Osteoblast (primary cell): ENCODE measurements at regions not wholly inside any gene's neighbourhood (a gene's known extent, or its start where the extent isn't known, plus 50 kb on each side); places are given as distances from the start of the nearest gene placed in this dataset.
"Not testable (repeated sequence)": the region's sequence is repeated elsewhere in the genome, so short reads cannot be mapped to it uniquely, and the experiment has no call there.

Experiments used
- DNase-seq: peaks from one replicate; pipeline ENCODE4 v3.0.0; 2011; ENCODE audit warnings: low spot score, mixed read lengths; ENCODE audit not compliant: insufficient read length; ENCODE audit errors: missing footprints
- H2AFZ ChIP-seq: 2 replicates; pipeline ENCODE4 v1.6.0; 2011; ENCODE audit warnings: mild to moderate bottlenecking, low read length
- H3K27ac ChIP-seq: 2 replicates; pipeline ENCODE4 v1.5.1; 2011; ENCODE audit warnings: mild to moderate bottlenecking, low read depth, low read length, moderate library complexity
- H3K27me3 ChIP-seq: 2 replicates; pipeline ENCODE4 v1.6.0; 2012; ENCODE audit warnings: mild to moderate bottlenecking, control low read depth, inconsistent platforms, low read length, moderate library complexity; ENCODE audit not compliant: insufficient read depth
- H3K36me3 ChIP-seq: 2 replicates; pipeline ENCODE4 v1.5.1; 2011; ENCODE audit warnings: mild to moderate bottlenecking, low read length, control low read depth, moderate library complexity; ENCODE audit not compliant: insufficient read depth
- H3K4me1 ChIP-seq: 2 replicates; pipeline ENCODE4 v1.5.1; 2011; ENCODE audit warnings: mild to moderate bottlenecking, low read length, control low read depth, moderate library complexity; ENCODE audit not compliant: insufficient read depth
- H3K4me2 ChIP-seq: 2 replicates; pipeline ENCODE4 v1.6.0; 2011; ENCODE audit warnings: mild to moderate bottlenecking, low read length; ENCODE audit not compliant: insufficient read depth
- H3K4me3 ChIP-seq: fragments of 200-600 bp; sonication (generic); 3 replicates; pipeline ENCODE4 v1.5.1; 2012; ENCODE audit warnings: mild to moderate bottlenecking, low read length, inconsistent platforms; ENCODE audit not compliant: insufficient read depth
- H3K79me2 ChIP-seq: 2 replicates; pipeline ENCODE4 v1.6.0; 2012; ENCODE audit warnings: mild to moderate bottlenecking, low read length, control low read depth, inconsistent platforms; ENCODE audit not compliant: insufficient read depth
- H3K9me3 ChIP-seq: 2 replicates; pipeline ENCODE4 v1.5.1; 2011; ENCODE audit warnings: low read depth, low read length, control low read depth
- H4K20me1 ChIP-seq: 2 replicates; pipeline ENCODE4 v1.6.0; 2012; ENCODE audit warnings: mild to moderate bottlenecking, low read length, control low read depth; ENCODE audit not compliant: insufficient read depth
- TF ChIP-seq, protein P1 (sequence below): IDR thresholded peaks from 2 replicates; pipeline ENCODE4 v1.5.1; 2011; ENCODE audit warnings: mild to moderate bottlenecking, low read depth, low read length, moderate library complexity; ENCODE audit errors: extremely low read depth

DNA sequence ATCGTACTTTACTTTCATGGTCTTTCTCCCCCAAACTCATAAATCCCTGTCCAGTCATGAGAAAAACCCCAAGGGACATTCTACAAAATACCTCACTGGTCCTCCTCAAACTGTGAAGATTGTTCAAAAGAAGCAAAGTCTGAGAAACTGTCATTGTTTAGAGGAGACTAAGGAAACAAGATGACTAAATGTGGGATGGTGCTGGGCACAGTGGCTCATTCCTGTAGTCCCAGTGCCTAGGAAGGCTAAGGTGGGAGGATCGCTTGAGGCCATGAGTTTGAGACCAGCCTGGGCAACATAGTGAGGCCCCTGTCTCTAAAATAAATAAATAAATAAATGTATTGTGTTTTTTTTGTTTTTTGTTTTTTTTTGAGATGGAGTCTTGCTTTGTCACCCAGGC is 74.2 kb upstream of the SCAF11 start:
- Histone ChIP-seq H3K27me3 (no peaks in the 10 kb centered on the region), H3K4me3 (no peak overlapping the region), H4K20me1 (no peaks in the 10 kb centered on the region), H3K4me1 (no peaks in the 10 kb centered on the region), H3K4me2 (no peak overlapping the region), H3K9me3 (no peaks in the 10 kb centered on the region), H3K36me3 (no peaks in the 10 kb centered on the region), H3K79me2 (no peaks in the 10 kb centered on the region), H2AFZ (no peak overlapping the region), H3K27ac (no peak overlapping the region)
- TF ChIP-seq, protein P1, sequence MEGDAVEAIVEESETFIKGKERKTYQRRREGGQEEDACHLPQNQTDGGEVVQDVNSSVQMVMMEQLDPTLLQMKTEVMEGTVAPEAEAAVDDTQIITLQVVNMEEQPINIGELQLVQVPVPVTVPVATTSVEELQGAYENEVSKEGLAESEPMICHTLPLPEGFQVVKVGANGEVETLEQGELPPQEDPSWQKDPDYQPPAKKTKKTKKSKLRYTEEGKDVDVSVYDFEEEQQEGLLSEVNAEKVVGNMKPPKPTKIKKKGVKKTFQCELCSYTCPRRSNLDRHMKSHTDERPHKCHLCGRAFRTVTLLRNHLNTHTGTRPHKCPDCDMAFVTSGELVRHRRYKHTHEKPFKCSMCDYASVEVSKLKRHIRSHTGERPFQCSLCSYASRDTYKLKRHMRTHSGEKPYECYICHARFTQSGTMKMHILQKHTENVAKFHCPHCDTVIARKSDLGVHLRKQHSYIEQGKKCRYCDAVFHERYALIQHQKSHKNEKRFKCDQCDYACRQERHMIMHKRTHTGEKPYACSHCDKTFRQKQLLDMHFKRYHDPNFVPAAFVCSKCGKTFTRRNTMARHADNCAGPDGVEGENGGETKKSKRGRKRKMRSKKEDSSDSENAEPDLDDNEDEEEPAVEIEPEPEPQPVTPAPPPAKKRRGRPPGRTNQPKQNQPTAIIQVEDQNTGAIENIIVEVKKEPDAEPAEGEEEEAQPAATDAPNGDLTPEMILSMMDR: no peak
- no peak for DNase-seq

DNA sequence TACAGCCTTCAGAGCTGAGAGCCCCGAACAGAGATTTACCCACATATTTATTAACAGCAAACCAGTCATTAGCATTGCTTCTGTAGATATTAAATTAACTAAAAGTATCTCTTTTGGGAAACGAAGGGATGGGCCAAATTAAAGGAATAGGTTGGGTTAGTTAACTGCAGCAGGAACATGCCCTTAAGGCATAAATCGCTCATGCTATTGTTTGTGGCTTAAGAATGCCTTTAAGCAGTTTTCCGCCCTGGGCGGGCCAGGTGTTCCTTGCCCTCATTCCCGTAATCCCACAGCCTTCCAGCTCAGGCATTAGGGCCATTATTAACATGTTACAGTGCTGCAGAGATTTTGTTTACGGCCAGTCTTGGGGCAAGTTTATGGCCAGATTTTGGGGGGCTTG is 68.3 kb upstream of the SCAF11 start:
- not testable (repeated sequence) for H3K27ac ChIP-seq

DNA sequence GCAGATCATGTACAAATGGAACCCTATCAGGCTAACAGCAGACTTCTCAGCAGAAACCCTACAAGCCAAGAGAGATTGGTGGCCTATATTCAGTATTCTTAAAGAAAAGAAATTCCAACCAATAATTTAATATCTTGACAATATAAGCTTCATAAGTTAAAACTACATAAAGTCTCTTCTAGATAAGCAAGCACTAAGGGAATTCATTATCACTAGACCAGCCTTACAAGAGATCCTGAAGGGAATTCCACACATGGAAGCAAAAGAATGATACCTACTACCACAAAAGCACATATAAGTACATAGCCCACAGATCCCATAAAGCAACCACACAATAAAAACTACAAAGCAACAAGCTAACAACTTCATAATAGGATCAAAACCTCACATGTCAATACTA is 60.4 kb upstream of the SCAF11 start:
- TF ChIP-seq, protein P1: no peak
- no peaks in the 10 kb centered on the region for H3K9me3 ChIP-seq
- H3K27me3 ChIP-seq: no peaks in the 10 kb centered on the region
- no peaks in the 10 kb centered on the region for H3K36me3 ChIP-seq
- no peaks in the 10 kb centered on the region for H3K79me2 ChIP-seq
- H3K4me1 ChIP-seq: no peaks in the 10 kb centered on the region
- no peak overlapping the region for H2AFZ ChIP-seq
- no peaks in the 10 kb centered on the region for H4K20me1 ChIP-seq
- H3K27ac ChIP-seq: no peak overlapping the region
- DNase-seq: no peak
- H3K4me2 ChIP-seq: no peak overlapping the region
- H3K4me3 ChIP-seq: no peak overlapping the region

More for the DNA sequence above, 68.3 kb upstream of the SCAF11 start:
- not testable (repeated sequence) for H4K20me1 ChIP-seq, H3K27me3 ChIP-seq, H3K36me3 ChIP-seq, H3K9me3 ChIP-seq, H3K4me3 ChIP-seq, H2AFZ ChIP-seq, H3K4me1 ChIP-seq, H3K79me2 ChIP-seq, H3K4me2 ChIP-seq, DNase-seq

DNA sequence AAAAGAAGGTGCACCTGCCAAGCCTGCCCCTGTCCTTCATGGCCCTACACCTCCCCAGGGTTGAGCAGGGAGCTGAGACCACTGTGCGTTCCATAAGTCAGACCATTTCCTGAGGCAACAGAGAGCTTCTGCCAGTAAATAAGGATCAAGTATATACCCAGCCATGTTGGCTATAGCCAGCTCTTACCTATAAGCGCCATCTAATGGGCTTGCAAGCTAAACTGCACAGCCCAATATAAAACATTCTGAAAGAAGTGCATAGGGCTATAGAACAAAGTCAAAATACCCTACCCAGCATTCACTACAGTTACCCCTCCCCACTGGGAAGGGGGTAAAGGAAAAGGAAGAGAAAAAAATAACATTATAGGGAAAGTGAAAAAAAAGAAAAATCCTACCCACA is 59.3 kb upstream of the SCAF11 start:
- H3K4me1 ChIP-seq: no peaks in the 10 kb centered on the region
- no peak overlapping the region for H2AFZ ChIP-seq
- TF ChIP-seq, protein P1: no peak
- H3K79me2 ChIP-seq: no peaks in the 10 kb centered on the region
- no peaks in the 10 kb centered on the region for H3K27me3 ChIP-seq
- no peak overlapping the region for H3K4me3 ChIP-seq
- H4K20me1 ChIP-seq: no peaks in the 10 kb centered on the region
- H3K9me3 ChIP-seq: no peaks in the 10 kb centered on the region
- H3K4me2 ChIP-seq: no peak overlapping the region
- DNase-seq: no peak
- no peak overlapping the region for H3K27ac ChIP-seq
- H3K36me3 ChIP-seq: no peaks in the 10 kb centered on the region
